Kidney (tissue), 13 donors: ENCODE measurements at regions not wholly inside any gene's neighbourhood (a gene's known extent, or its start where the extent isn't known, plus 50 kb on each side); places are given as distances from the start of the nearest gene placed in this dataset.
A peak's percentile ranks its signal among the peaks of the same experiment; 100 is the strongest.

Experiments
- DNase-seq, 5 donors: peaks; one replicate each; pipeline ENCODE4 v3.0.0-alpha.2; 2013 to 2020
- FAIRE-seq: peaks from 2 replicates; lab custom pipeline; 2012; peaks lifted over from hg19 to GRCh38; lab: Jason Lieb, UNC
- H3K27ac ChIP-seq, 2 donors: one replicate each; pipeline ENCODE4 v1.7.0; 2013; ENCODE audit warnings: low read depth in 2 of 2, low read length in 2 of 2, inconsistent platforms in 1 of 2
- H3K27me3 ChIP-seq: one replicate; pipeline ENCODE4 v1.7.1; 2013; ENCODE audit warnings: low read length, inconsistent platforms; ENCODE audit not compliant: control insufficient read depth, insufficient read depth
- H3K36me3 ChIP-seq, 3 donors: one replicate each; pipeline versions ENCODE4 v1.7.0 to v1.7.1; 2013; ENCODE audit warnings: low read length in 3 of 3, control low read depth in 1 of 3, inconsistent platforms in 1 of 3; ENCODE audit not compliant: insufficient read depth in 3 of 3, control insufficient read depth in 2 of 3
- H3K4me1 ChIP-seq, 3 donors: one replicate each; pipeline versions ENCODE4 v1.7.0 to v1.7.1; 2013; ENCODE audit warnings: low read length in 3 of 3, inconsistent platforms in 1 of 3, low read depth in 1 of 3; ENCODE audit not compliant: control insufficient read depth in 2 of 3, insufficient read depth in 2 of 3
- H3K4me3 ChIP-seq, 3 donors: one replicate each; pipeline versions ENCODE4 v1.7.0 to v1.8.1; 2013; ENCODE audit warnings: low read length in 3 of 3, control low read depth in 1 of 3, inconsistent platforms in 1 of 3
- H3K9ac ChIP-seq, 3 donors: one replicate each; pipeline versions ENCODE4 v1.7.0 to v1.7.1; 2013; ENCODE audit warnings: low read length in 3 of 3, control low read depth in 1 of 3, inconsistent platforms in 1 of 3
- H3K9me3 ChIP-seq, 3 donors: one replicate each; pipeline versions ENCODE4 v1.7.0 to v1.7.1; 2013; ENCODE audit warnings: low read length in 3 of 3, control low read depth in 1 of 3, inconsistent platforms in 1 of 3; ENCODE audit not compliant: control insufficient read depth in 2 of 3, insufficient read depth in 1 of 3
- intact Hi-C: fragments of 100-400 bp; cut with DNase I; formaldehyde crosslinking; loops from one replicate; pipeline ENCODE4 v1.11.1; 2022
- TF ChIP-seq, protein P1 (sequence below): IDR thresholded peaks from 3 replicates; pipeline ENCODE4 v1.5.1; 2012; ENCODE audit warnings: mild to moderate bottlenecking, moderate library complexity, borderline replicate concordance; ENCODE audit not compliant: insufficient read depth; ENCODE audit errors: extremely low read depth
- donor health status: control.
- donor health status: control.
- donor health status: control.
- donor health status: control.
- donor health status: control.
- donor health status: DM: yes; HTN: yes; CAD: no.
- donor health status: Normal renal cell carcinoma (clear cell type).

DNA sequence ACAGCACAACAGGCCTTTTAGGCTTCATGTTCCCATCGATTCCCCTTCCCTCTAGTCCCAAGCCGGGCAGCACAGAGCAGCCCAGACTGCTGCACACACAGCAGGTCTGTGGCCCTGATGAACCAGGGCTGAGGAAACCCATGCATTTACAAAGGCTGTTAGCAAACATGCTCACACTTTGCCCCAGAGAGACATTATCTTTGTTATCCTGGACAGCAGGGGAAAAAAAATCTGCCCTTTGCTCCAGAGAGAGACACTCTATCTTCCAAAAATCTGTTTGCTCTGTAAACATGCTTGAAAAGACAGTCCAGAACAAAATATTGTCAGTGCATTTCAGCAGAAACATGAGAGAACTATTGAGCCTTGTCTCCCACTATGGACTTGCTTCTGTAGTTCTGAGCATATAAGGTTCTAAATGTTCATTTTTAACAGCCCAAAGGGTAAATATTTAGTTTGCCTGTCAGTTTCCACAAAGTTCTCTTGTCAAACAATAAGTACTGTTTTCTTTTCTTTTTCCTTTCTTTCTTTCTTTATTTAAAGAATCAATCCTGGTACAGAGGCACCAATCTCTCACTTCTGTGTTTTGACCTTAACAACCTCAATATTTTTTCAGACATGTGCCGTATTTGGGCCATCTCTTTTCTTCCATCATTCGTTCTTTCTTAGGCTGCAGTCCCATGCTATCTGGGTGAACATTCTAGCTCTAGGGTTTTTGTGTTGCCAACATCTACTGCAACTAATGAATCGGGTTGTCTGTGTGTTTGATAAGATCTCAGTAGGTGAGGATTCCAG, 468.0 kb downstream of the EPM2A start:
- Histone ChIP-seq H3K9me3 (no peaks in the 10 kb centered on the region), H3K9ac (no peak overlapping the region), H3K27me3 (no peaks in the 10 kb centered on the region), H3K36me3 (no peaks in the 10 kb centered on the region), H3K4me3 (no peak overlapping the region), H3K27ac (no peak overlapping the region), H3K4me1 (peaks cover 0 to 3% (median 0%) of the 10 kb centered on the region in 3 donors)
- DNase-seq (no peak), FAIRE-seq (no peak)
- TF ChIP-seq, protein P1, sequence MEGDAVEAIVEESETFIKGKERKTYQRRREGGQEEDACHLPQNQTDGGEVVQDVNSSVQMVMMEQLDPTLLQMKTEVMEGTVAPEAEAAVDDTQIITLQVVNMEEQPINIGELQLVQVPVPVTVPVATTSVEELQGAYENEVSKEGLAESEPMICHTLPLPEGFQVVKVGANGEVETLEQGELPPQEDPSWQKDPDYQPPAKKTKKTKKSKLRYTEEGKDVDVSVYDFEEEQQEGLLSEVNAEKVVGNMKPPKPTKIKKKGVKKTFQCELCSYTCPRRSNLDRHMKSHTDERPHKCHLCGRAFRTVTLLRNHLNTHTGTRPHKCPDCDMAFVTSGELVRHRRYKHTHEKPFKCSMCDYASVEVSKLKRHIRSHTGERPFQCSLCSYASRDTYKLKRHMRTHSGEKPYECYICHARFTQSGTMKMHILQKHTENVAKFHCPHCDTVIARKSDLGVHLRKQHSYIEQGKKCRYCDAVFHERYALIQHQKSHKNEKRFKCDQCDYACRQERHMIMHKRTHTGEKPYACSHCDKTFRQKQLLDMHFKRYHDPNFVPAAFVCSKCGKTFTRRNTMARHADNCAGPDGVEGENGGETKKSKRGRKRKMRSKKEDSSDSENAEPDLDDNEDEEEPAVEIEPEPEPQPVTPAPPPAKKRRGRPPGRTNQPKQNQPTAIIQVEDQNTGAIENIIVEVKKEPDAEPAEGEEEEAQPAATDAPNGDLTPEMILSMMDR = no peak
- intact Hi-C loops = no loop called here

DNA sequence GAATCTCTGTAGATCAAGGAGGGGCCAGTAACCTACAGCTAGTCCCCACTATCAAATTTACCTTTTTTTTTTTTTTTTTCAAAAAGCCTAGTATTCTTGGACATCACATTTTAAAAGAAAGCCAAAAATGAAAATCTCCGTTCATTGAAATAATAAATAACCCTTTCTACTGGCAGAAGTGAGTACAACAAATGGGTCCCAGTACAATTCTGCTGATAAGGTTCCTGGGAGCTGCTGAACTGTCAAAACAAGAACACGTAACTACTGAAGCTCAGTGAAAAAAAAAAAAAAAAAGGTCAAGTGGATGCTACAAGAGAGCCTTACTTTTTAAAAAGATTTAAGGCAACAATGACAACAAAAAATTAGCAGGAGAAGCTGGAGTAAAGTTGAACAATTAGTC, 464.9 kb downstream of the EPM2A start:
- intact Hi-C loops = no loop called here
- FAIRE-seq = no peak

DNA sequence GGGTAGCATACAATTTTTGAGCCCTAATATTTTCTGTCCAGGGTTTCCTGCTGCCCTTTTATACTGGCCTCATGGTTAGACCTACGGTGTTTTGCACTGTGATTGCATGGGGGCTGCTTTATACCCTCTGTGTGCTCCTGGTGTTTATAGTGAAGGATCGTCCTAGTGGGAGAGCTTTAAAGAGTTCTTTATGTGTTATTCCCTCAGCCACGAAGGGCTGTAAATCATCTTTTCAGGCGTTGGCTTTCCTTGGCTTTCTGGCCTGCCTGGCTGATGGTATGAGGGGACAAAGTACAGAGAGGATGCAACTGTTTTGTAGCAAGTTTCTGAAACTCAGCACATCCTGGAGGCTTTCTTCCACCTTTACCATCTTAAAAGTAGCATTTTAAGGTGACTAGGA, 464.3 kb downstream of the EPM2A start:
- DNase-seq = peak in 1 of 5 donors; percentile 38
- H3K27me3 ChIP-seq = no peaks in the 10 kb centered on the region
- H3K27ac ChIP-seq = no peak overlapping the region
- TF ChIP-seq, protein P1 = no peak
- peaks cover 0 to 3% (median 0%) of the 10 kb centered on the region in 3 donors for H3K4me1 ChIP-seq
- H3K4me3 ChIP-seq = no peak overlapping the region
- no peak overlapping the region for H3K9ac ChIP-seq
- H3K36me3 ChIP-seq = no peaks in the 10 kb centered on the region
- no peak for FAIRE-seq
- H3K9me3 ChIP-seq = no peaks in the 10 kb centered on the region
- intact Hi-C loops = no loop called here

More for the DNA sequence above, 464.9 kb downstream of the EPM2A start:
- H3K27ac ChIP-seq = no peak overlapping the region
- H3K4me3 ChIP-seq = no peak overlapping the region
- TF ChIP-seq, protein P1 = no peak
- no peaks in the 10 kb centered on the region for H3K36me3 ChIP-seq
- H3K9ac ChIP-seq = no peak overlapping the region
- no peaks in the 10 kb centered on the region for H3K9me3 ChIP-seq
- DNase-seq = no peak
- H3K27me3 ChIP-seq = no peaks in the 10 kb centered on the region
- H3K4me1 ChIP-seq = peaks cover 0 to 3% (median 0%) of the 10 kb centered on the region in 3 donors
